RWPE2 (cell line): ENCODE measurements at regions not wholly inside any gene's neighbourhood (a gene's known extent, or its start where the extent isn't known, plus 50 kb on each side); places are given as distances from the start of the nearest gene placed in this dataset.

Experiments
- ATAC-seq: fragments of 200-7000 bp; cut with Tn5 transposase; 3 replicates; pipeline ENCODE4 v1.9.1; 2021; ENCODE audit warnings: low read depth
- DNase-seq: peaks from one replicate; pipeline ENCODE4 v3.0.0-alpha.2; 2020; ENCODE audit warnings: low spot score
- H3K27ac ChIP-seq: fragments of 450-650 bp; 2 replicates; pipeline ENCODE4 v1.5.1; 2017; ENCODE audit warnings: mild to moderate bottlenecking; ENCODE audit not compliant: poor library complexity, severe bottlenecking
- H3K27me3 ChIP-seq: fragments of 250-450 bp; sonication (Bioruptor Pico); 2 replicates; pipeline ENCODE4 v1.5.1; 2021; ENCODE audit warnings: mild to moderate bottlenecking, moderate library complexity; ENCODE audit not compliant: insufficient read depth, poor library complexity, severe bottlenecking
- H3K36me3 ChIP-seq: fragments of 250-450 bp; sonication (Bioruptor Pico); 2 replicates; pipeline ENCODE4 v1.5.1; 2020; ENCODE audit warnings: low read depth, mild to moderate bottlenecking, moderate library complexity
- H3K4me1 ChIP-seq: fragments of 250-450 bp; sonication (Bioruptor Pico); 2 replicates; pipeline ENCODE4 v1.5.1; 2021; ENCODE audit warnings: mild to moderate bottlenecking, moderate library complexity; ENCODE audit not compliant: insufficient read depth, poor library complexity, severe bottlenecking
- H3K4me3 ChIP-seq: fragments of 250-450 bp; sonication (Bioruptor Pico); 2 replicates; pipeline ENCODE4 v1.5.1; 2021; ENCODE audit warnings: mild to moderate bottlenecking, moderate library complexity; ENCODE audit not compliant: severe bottlenecking
- H3K9me3 ChIP-seq: fragments of 250-450 bp; sonication (Bioruptor Pico); 2 replicates; pipeline ENCODE4 v1.5.1; 2021; ENCODE audit warnings: mild to moderate bottlenecking, moderate library complexity; ENCODE audit not compliant: severe bottlenecking
- TF ChIP-seq, protein P1 (sequence below): fragments of 450-650 bp; IDR thresholded peaks from one replicate; pipeline ENCODE4 v1.5.1; 2017; ENCODE audit warnings: mild to moderate bottlenecking, moderate library complexity; ENCODE audit not compliant: poor library complexity, severe bottlenecking

DNA sequence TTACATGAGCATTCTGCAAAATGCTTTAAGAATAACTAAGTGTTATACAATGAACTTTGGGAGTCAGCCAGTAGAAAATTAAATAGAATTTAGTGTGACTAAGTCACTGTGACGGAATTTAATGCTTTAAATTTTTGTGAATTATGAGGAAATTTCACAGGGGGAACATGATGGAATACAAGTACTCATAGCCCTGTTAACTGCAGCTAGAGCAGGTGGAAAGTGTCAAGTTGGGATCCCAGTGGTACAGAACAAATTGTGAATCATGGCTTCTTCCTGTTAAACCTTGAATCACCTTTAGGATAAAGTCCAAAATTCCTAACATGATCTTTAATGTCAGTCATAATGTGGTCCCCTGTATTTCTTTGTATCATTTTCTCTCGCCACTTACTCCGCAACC, 212.2 kb upstream of the CENPE start:
- no peak overlapping the region for H3K27ac ChIP-seq
- TF ChIP-seq, protein P1, sequence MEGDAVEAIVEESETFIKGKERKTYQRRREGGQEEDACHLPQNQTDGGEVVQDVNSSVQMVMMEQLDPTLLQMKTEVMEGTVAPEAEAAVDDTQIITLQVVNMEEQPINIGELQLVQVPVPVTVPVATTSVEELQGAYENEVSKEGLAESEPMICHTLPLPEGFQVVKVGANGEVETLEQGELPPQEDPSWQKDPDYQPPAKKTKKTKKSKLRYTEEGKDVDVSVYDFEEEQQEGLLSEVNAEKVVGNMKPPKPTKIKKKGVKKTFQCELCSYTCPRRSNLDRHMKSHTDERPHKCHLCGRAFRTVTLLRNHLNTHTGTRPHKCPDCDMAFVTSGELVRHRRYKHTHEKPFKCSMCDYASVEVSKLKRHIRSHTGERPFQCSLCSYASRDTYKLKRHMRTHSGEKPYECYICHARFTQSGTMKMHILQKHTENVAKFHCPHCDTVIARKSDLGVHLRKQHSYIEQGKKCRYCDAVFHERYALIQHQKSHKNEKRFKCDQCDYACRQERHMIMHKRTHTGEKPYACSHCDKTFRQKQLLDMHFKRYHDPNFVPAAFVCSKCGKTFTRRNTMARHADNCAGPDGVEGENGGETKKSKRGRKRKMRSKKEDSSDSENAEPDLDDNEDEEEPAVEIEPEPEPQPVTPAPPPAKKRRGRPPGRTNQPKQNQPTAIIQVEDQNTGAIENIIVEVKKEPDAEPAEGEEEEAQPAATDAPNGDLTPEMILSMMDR, result no peak
- ATAC-seq (peak; percentile 55; the same call in 2 of the 3 replicates), DNase-seq (no peak)
- no peak overlapping the region for H3K4me3 ChIP-seq
- no peaks in the 10 kb centered on the region for H3K27me3 ChIP-seq
- no peaks in the 10 kb centered on the region for H3K9me3 ChIP-seq
- H3K36me3 ChIP-seq, result no peaks in the 10 kb centered on the region
- peaks cover 8% of the 10 kb centered on the region for H3K4me1 ChIP-seq

DNA sequence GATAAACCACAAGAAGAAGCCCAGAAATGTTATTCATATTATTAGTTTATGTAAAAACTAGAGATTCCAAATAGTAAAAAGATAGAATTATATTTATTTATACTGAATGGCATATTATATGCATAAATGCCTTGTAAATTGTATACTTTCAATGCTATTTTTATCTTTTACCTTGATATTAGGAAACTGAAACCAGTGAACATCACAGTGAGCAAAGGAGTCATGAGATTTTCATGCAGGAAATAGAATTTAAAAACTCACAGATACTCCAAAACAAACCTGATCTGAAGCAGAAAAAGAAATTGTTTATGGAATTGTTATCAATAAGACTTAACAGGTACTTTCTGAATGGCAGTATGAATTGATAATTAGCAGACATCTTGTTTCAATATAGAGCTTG, 207.3 kb upstream of the CENPE start:
- no peak for DNase-seq
- TF ChIP-seq, protein P1, result no peak
- no peak overlapping the region for H3K4me3 ChIP-seq
- no peaks in the 10 kb centered on the region for H3K27me3 ChIP-seq
- H3K9me3 ChIP-seq, result no peaks in the 10 kb centered on the region
- peaks cover 3% of the 10 kb centered on the region for H3K4me1 ChIP-seq
- no peak for ATAC-seq
- H3K27ac ChIP-seq, result no peak overlapping the region
- no peaks in the 10 kb centered on the region for H3K36me3 ChIP-seq

DNA sequence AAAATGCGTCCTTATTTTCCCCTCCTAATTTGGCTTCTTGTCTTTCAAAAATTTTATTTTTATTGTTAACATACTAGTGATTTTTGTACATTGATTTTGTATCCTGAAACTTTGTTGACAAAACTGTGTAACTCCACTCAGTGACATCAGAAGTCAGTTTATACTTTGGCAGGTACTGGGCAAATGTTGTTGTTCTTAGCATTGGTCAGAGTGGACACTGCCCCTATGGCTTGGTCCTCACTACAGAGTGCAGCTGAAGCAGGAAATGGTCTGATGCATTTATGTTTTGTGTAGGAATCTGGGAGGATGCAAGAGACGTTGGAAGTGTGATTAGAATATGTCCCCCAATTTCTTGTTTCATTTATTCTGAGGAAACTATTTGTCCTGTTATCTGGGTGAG, 205.5 kb upstream of the CENPE start:
- no peak overlapping the region for H3K27ac ChIP-seq
- ATAC-seq (no peak), DNase-seq (no peak)
- no peak overlapping the region for H3K4me3 ChIP-seq
- no peaks in the 10 kb centered on the region for H3K9me3 ChIP-seq
- no peaks in the 10 kb centered on the region for H3K27me3 ChIP-seq
- H3K36me3 ChIP-seq, result no peaks in the 10 kb centered on the region
- TF ChIP-seq, protein P1, result no peak
- peaks cover 6% of the 10 kb centered on the region for H3K4me1 ChIP-seq

- Histone ChIP-seq H3K4me1 (peaks cover 6% of the 10 kb centered on the region), H3K27ac (no peak overlapping the region), H3K36me3 (no peaks in the 10 kb centered on the region)
These were observed 204.1 kb upstream of the CENPE start for GRCh38 chr4:103402198-103402597.

DNA sequence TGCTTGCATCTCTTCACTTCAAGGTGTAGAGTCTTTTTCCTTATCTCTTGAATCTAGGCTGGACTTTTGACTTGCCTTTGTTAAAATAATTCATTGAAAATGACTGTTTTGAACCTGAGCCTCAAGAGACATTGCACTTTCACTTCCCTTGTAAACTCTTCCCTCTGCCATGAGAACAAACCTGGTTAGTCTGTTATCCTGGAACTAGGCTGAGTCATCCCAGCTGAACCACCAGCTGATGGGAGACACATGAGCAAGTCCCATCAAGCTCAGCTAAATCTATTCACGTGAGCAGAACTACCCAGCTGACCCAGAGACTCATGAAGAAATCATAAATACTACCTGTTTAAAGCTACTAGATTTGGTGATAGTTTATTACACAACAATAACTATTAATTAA, 202.3 kb upstream of the CENPE start:
- TF ChIP-seq, protein P1, result no peak
- Histone ChIP-seq H3K27me3 (no peaks in the 10 kb centered on the region), H3K4me1 (peaks cover 6% of the 10 kb centered on the region), H3K36me3 (no peaks in the 10 kb centered on the region), H3K4me3 (no peak overlapping the region), H3K9me3 (no peaks in the 10 kb centered on the region), H3K27ac (no peak overlapping the region)
- DNase-seq, result no peak
- ATAC-seq, result peak; percentile 91

More at GRCh38 chr4:103402198-103402597, 204.1 kb upstream of the CENPE start:
- DNase-seq (no peak), ATAC-seq (no peak)
- Histone ChIP-seq H3K9me3 (no peaks in the 10 kb centered on the region), H3K4me3 (no peak overlapping the region), H3K27me3 (no peaks in the 10 kb centered on the region)
- TF ChIP-seq, protein P1, result no peak
